Panc1 (cell line): ENCODE measurements at regions not wholly inside any gene's neighbourhood (a gene's known extent, or its start where the extent isn't known, plus 50 kb on each side); places are given as distances from the start of the nearest gene placed in this dataset.

ENCODE experiments used
- ATAC-seq: fragments of 200-7000 bp; cut with Tn5 transposase; 2 replicates; pipeline ENCODE4 v1.9.1; 2020; ENCODE audit warnings: mild to moderate bottlenecking, moderate library complexity
- BruUV-seq: library from RNA; stranded (reverse); fragments of 400-500 nt; replicated peaks from 2 replicates; lab custom pipeline; 2021; lab: Mats Ljungman, UMichigan
- CTCF ChIA-PET: fragments of 300-600 bp; sonication (Branson Sonifier 250); formaldehyde crosslinking; loops from one replicate; lab custom pipeline; 2022; ENCODE audit warnings: antibody characterized with exemption; lab: Charles Lee
- POLR2A ChIA-PET: fragments of 300-600 bp; sonication (Branson Sonifier 250); formaldehyde crosslinking; loops from one replicate; lab custom pipeline; 2022; ENCODE audit warnings: antibody characterized with exemption; lab: Charles Lee
- DNase-seq: peaks from one replicate; pipeline ENCODE4 v3.0.0-alpha.2; 2010; ENCODE audit warnings: low read depth, low spot score
- H3K27ac ChIP-seq: 2 replicates; pipeline ENCODE4 v1.5.1; 2011; ENCODE audit warnings: mild to moderate bottlenecking, low read length, inconsistent platforms
- H3K27me3 ChIP-seq: fragments of 200-500 bp; sonication (Bioruptor generic); 2 replicates; pipeline ENCODE4 v1.6.0; 2014; ENCODE audit warnings: low read length, inconsistent platforms; ENCODE audit not compliant: control insufficient read depth, insufficient read depth
- H3K36me3 ChIP-seq: fragments of 200-500 bp; sonication (Bioruptor generic); 2 replicates; pipeline ENCODE4 v1.5.1; 2014; ENCODE audit warnings: inconsistent platforms, mild to moderate bottlenecking, low read length, moderate library complexity; ENCODE audit not compliant: control insufficient read depth, insufficient read depth
- H3K4me1 ChIP-seq: 2 replicates; pipeline ENCODE4 v1.5.1; 2011; ENCODE audit warnings: inconsistent platforms, mild to moderate bottlenecking, low read length, moderate library complexity; ENCODE audit not compliant: control insufficient read depth, insufficient read depth
- H3K4me3 ChIP-seq, 2 experiments: 2 replicates each; pipeline ENCODE4 v1.5.1; 2011 to 2012; ENCODE audit warnings: low read depth in 2 of 2, low read length in 2 of 2, mild to moderate bottlenecking in 2 of 2, inconsistent platforms in 1 of 2, moderate library complexity in 1 of 2
- H3K9me3 ChIP-seq: fragments of 200-500 bp; sonication (Bioruptor generic); 2 replicates; pipeline ENCODE4 v1.5.1; 2014; ENCODE audit warnings: low read depth, mild to moderate bottlenecking, inconsistent platforms, low read length, moderate library complexity; ENCODE audit not compliant: control insufficient read depth, insufficient read depth
- CTCF ChIP-seq: fragments of 450-650 bp; IDR thresholded peaks from 2 replicates; pipeline ENCODE4 v1.5.1; 2017; ENCODE audit warnings: mild to moderate bottlenecking
- POLR2AphosphoS5 ChIP-seq: IDR thresholded peaks from 2 replicates; pipeline ENCODE4 v1.6.1; 2012; ENCODE audit warnings: mild to moderate bottlenecking, low read depth, low read length, moderate library complexity
- SIN3A ChIP-seq: IDR thresholded peaks from 2 replicates; pipeline ENCODE4 v1.6.1; 2012; ENCODE audit warnings: low read depth, mild to moderate bottlenecking, low read length, moderate library complexity, borderline replicate concordance; ENCODE audit not compliant: insufficient read depth
- TCF7L2 ChIP-seq: IDR thresholded peaks from 2 replicates; pipeline ENCODE4 v1.6.1; 2011; ENCODE audit warnings: mild to moderate bottlenecking, low read depth, low read length, inconsistent platforms
- in situ Hi-C: cut with HindIII; loops from 2 replicates; pipeline ENCODE4 v1.10.0; 2016; ENCODE audit warnings: low sequenced_read_pairs, low pct_unique_long_range_greater_than_20kb
- intact Hi-C: fragments of 100-400 bp; cut with micrococcal nuclease; formaldehyde crosslinking; loops from one replicate; pipeline ENCODE4 v1.10.0; 2022; ENCODE audit not compliant: unreplicated experiment
- TF ChIP-seq, protein P1 (sequence below), 2 experiments: IDR thresholded peaks; 2 replicates each; pipeline ENCODE4 v1.6.1; 2011 to 2012; ENCODE audit warnings: low read depth in 2 of 2, control low read depth in 1 of 2, low read length in 1 of 2, mild to moderate bottlenecking in 1 of 2, moderate library complexity in 1 of 2; ENCODE audit not compliant: insufficient read depth in 1 of 2

DNA sequence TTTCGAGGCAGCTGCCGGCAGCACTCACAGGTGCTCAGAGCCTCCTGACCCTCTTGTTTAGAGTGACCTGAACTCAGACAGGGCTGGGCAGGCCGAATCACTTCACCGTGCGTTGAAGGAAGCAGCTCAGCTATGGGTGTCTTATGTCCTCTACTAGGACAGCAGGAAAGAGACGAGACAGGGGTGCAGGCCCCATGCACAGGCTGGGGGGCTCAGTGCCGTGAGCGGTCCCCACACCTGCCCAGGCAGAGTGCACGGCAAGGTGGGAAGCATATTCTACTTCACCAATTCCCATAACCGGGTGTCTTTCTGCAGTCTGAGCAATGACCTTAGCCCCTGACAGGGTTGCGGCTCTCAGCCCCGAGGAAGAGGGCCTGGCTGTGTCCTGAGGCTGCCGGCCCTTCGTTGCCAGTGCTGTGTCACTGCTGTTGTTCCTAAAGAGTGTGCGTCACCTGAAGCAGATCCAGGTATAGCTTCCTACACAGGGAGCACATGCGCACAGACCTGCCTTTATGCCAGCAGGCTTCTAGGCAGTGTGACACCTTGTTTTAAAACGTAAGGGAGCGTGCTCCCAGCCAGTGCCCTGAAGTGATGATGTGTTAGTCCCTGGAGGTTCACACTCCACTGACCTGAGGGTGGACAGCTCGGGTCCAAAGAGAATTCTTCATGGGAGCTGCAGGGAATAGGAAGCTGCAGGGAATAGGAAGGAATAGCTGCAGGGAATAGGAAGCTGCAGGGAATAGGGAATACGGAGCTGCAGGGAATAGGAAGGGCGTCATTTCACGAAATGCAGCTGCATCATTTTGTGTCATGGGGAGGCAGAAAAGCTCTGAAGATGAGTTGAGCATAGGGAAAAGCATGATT is 207.9 kb upstream of the SALL3 start:
- POLR2A ChIA-PET: no interaction called here
- in situ Hi-C loops: no loop called here
- Histone ChIP-seq H3K9me3 (no peaks in the 10 kb centered on the region), H3K4me1 (0 out of 2 replicates have a peak, but pooled peaks cover 3% of the 10 kb centered on the region), H3K4me3 (no peak overlapping the region), H3K27ac (no peak overlapping the region), H3K27me3 (peaks cover 7% of the 10 kb centered on the region; the same call in 1 of the 2 replicates), H3K36me3 (no peaks in the 10 kb centered on the region)
- intact Hi-C loops: no loop called here
- CTCF ChIA-PET: interaction anchor here (1.0 kb wide), 1 partner anchor 104 kb away, joined by 3 read pairs; no protein-coding TSS in a partner anchor
- no TSS peak for BruUV-seq
- no peak for ATAC-seq
- no peak for TF ChIP-seq SIN3A
- TF ChIP-seq, protein P1, sequence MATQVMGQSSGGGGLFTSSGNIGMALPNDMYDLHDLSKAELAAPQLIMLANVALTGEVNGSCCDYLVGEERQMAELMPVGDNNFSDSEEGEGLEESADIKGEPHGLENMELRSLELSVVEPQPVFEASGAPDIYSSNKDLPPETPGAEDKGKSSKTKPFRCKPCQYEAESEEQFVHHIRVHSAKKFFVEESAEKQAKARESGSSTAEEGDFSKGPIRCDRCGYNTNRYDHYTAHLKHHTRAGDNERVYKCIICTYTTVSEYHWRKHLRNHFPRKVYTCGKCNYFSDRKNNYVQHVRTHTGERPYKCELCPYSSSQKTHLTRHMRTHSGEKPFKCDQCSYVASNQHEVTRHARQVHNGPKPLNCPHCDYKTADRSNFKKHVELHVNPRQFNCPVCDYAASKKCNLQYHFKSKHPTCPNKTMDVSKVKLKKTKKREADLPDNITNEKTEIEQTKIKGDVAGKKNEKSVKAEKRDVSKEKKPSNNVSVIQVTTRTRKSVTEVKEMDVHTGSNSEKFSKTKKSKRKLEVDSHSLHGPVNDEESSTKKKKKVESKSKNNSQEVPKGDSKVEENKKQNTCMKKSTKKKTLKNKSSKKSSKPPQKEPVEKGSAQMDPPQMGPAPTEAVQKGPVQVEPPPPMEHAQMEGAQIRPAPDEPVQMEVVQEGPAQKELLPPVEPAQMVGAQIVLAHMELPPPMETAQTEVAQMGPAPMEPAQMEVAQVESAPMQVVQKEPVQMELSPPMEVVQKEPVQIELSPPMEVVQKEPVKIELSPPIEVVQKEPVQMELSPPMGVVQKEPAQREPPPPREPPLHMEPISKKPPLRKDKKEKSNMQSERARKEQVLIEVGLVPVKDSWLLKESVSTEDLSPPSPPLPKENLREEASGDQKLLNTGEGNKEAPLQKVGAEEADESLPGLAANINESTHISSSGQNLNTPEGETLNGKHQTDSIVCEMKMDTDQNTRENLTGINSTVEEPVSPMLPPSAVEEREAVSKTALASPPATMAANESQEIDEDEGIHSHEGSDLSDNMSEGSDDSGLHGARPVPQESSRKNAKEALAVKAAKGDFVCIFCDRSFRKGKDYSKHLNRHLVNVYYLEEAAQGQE (IDR thresholded peaks at IDR 0.05; ENCODE audit: insufficient read depth in 1 of 2, low read depth in 2 of 2, low read length in 1 of 2): no peak
- TF ChIP-seq CTCF: no peak
- no peak for TF ChIP-seq POLR2AphosphoS5
- no peak for TF ChIP-seq TCF7L2
- DNase-seq: no peak

DNA sequence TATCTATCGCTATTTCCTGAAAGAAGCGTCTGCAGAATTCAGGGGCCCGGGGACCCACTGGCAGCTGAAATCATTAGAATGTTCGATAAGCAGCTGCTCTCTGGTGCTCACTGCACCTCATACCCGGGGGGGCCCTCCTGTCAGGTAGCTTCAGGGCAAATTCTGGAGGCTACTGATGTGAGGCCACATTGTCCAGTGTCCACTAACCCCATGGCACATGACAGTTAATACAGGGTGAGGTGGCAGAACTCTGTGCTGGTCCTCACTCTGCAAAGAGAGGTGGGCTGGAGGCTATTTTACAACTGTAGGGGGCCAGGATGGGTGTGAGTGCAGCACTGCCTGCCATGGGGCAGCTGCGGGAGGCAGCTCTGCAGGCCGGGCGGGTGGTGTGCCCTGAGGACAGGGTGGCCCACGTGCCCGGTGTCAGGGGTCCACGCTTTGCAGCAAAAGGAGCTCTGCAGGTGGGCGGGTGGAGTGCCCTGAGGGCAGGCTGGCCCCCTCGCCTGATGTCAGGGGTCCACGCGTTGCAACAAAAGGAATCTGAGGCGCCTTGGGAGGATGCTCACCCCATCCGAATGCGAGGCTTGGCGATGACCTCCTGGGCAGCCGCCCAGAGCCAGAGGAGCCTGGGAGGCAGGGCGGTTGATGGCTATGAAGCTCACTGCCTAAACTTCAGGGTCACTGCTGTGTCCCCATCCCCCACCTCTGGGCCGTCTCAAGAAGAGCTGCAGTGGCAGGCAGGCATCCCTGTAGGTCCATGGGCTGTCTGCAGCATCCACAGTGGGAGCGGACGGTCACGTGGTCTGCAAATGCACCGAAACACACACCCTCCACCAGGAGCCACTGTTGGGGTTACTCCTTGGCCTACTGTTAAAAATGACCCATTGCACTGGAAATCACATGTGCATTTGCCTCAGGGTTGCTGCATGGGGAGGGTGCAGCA is 207.0 kb upstream of the SALL3 start:
- no peak overlapping the region for H3K27ac ChIP-seq
- no peaks in the 10 kb centered on the region for H3K9me3 ChIP-seq
- intact Hi-C loops: no loop called here
- ChIA-PET POLR2A (no interaction called here), CTCF (interaction anchor here (1.0 kb wide), 1 partner anchor 103 kb away, joined by 3 read pairs; no protein-coding TSS in a partner anchor)
- BruUV-seq: no TSS peak
- H3K4me1 ChIP-seq: 0 out of 2 replicates have a peak, but pooled peaks cover 3% of the 10 kb centered on the region
- in situ Hi-C loops: no loop called here
- no peak for ATAC-seq
- TF ChIP-seq POLR2AphosphoS5: no peak
- TF ChIP-seq, protein P1 (IDR thresholded peaks at IDR 0.05; ENCODE audit: insufficient read depth in 1 of 2, low read depth in 2 of 2, low read length in 1 of 2): no peak
- no peak for TF ChIP-seq SIN3A
- no peak for TF ChIP-seq TCF7L2
- TF ChIP-seq CTCF: no peak
- H3K27me3 ChIP-seq: peaks cover 8% of the 10 kb centered on the region; the same call in 1 of the 2 replicates
- no peak for DNase-seq
- no peak overlapping the region for H3K4me3 ChIP-seq
- no peaks in the 10 kb centered on the region for H3K36me3 ChIP-seq
